ENCODE measurements at regions not wholly inside any gene's neighbourhood (a gene's known extent, or its start where the extent isn't known, plus 50 kb on each side); places are given as distances from the start of the nearest gene placed in this dataset.

DNA sequence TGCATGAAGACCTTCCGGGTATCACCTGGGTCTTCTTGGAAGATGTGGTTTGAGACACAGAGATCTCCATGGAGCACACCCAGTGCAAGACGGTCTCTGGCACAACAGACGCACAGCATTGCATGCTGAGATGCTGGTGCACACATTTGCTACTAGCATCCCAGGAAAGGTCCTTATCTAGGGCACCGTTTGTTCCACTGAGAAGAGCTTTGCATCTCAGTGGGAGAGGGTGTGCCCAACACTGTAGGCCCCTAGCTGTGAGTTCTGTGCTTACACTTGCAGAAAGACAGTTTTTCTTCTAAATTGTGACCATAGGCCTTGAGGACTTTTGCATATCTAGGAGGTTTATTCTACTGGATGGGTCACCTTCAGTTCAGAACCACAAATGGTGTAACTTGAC is 554.1 kb downstream of the MATN1 start:
- TF ChIP-seq ZNF10 (CRISPR knock-in tag; IDR thresholded peaks at IDR 0.05; ENCODE audit: borderline replicate concordance, low read depth) (no peak), ZNF274 (CRISPR knock-in tag; IDR thresholded peaks at IDR 0.05) (no peak), ZNF674 (CRISPR knock-in tag; IDR thresholded peaks at IDR 0.05; ENCODE audit: low read depth) (no peak), DPF2 (CRISPR knock-in tag; IDR thresholded peaks at IDR 0.05; ENCODE audit: borderline replicate concordance, low read depth) (no peak), JUNB (CRISPR knock-in tag; IDR thresholded peaks at IDR 0.05; ENCODE audit: borderline replicate concordance) (no peak), EZH2 (conservative IDR thresholded peaks at IDR 0.05; ENCODE audit: low read depth, low read length) (no peak), KDM1A (CRISPR knock-in tag; IDR thresholded peaks at IDR 0.05) (no peak), POLR2G (IDR thresholded peaks at IDR 0.05; ENCODE audit: low read depth, low read length) (no peak)
- TF ChIP-seq, protein P1, sequence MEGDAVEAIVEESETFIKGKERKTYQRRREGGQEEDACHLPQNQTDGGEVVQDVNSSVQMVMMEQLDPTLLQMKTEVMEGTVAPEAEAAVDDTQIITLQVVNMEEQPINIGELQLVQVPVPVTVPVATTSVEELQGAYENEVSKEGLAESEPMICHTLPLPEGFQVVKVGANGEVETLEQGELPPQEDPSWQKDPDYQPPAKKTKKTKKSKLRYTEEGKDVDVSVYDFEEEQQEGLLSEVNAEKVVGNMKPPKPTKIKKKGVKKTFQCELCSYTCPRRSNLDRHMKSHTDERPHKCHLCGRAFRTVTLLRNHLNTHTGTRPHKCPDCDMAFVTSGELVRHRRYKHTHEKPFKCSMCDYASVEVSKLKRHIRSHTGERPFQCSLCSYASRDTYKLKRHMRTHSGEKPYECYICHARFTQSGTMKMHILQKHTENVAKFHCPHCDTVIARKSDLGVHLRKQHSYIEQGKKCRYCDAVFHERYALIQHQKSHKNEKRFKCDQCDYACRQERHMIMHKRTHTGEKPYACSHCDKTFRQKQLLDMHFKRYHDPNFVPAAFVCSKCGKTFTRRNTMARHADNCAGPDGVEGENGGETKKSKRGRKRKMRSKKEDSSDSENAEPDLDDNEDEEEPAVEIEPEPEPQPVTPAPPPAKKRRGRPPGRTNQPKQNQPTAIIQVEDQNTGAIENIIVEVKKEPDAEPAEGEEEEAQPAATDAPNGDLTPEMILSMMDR (CRISPR knock-in tag; IDR thresholded peaks at IDR 0.05) = no peak
